ENCODE measurements at regions not wholly inside any gene's neighbourhood (a gene's known extent, or its start where the extent isn't known, plus 50 kb on each side); places are given as distances from the start of the nearest gene placed in this dataset.

GRCh38 chr13:95444006-95444730, 108.4 kb upstream of the CLDN10 start:
- no peak for DNase-seq (ENCODE audit: low spot score, unreplicated experiment)
- Mint-ChIP-seq H3K27ac (no peak overlapping the region), H3K36me3 (ENCODE audit: insufficient read depth) (no peaks in the 10 kb centered on the region), H3K4me3 (ENCODE audit: low read depth) (no peak overlapping the region), H3K27me3 (no peaks in the 10 kb centered on the region), H3K4me1 (ENCODE audit: low read depth) (no peaks in the 10 kb centered on the region), H3K9me3 (ENCODE audit: low read depth) (no peaks in the 10 kb centered on the region)
- no peak for TF ChIP-seq CTCF (IDR thresholded peaks at IDR 0.05; ENCODE audit: unreplicated experiment)

GRCh38 chr13:95445131-95445530, 107.4 kb upstream of the CLDN10 start:
- TF ChIP-seq CTCF (IDR thresholded peaks at IDR 0.05; ENCODE audit: unreplicated experiment), result no peak
- DNase-seq (ENCODE audit: low spot score, unreplicated experiment), result no peak
- no peaks in the 10 kb centered on the region for H3K27me3 Mint-ChIP-seq
- no peaks in the 10 kb centered on the region for H3K9me3 Mint-ChIP-seq (ENCODE audit: low read depth)
- no peak overlapping the region for H3K27ac Mint-ChIP-seq
- H3K4me1 Mint-ChIP-seq (ENCODE audit: low read depth), result no peaks in the 10 kb centered on the region
- H3K36me3 Mint-ChIP-seq (ENCODE audit: insufficient read depth), result no peaks in the 10 kb centered on the region
- H3K4me3 Mint-ChIP-seq (ENCODE audit: low read depth), result no peak overlapping the region

GRCh38 chr13:95447814-95448213, 104.7 kb upstream of the CLDN10 start:
- TF ChIP-seq CTCF (IDR thresholded peaks at IDR 0.05; ENCODE audit: unreplicated experiment), result no peak
- Mint-ChIP-seq H3K27ac (no peak overlapping the region), H3K4me3 (ENCODE audit: low read depth) (no peak overlapping the region), H3K27me3 (no peaks in the 10 kb centered on the region), H3K9me3 (ENCODE audit: low read depth) (no peaks in the 10 kb centered on the region), H3K36me3 (ENCODE audit: insufficient read depth) (no peaks in the 10 kb centered on the region), H3K4me1 (ENCODE audit: low read depth) (no peaks in the 10 kb centered on the region)
- no peak for DNase-seq (ENCODE audit: low spot score, unreplicated experiment)

GRCh38 chr13:95451656-95452055, 100.9 kb upstream of the CLDN10 start:
- Mint-ChIP-seq H3K4me1 (ENCODE audit: low read depth) (no peaks in the 10 kb centered on the region), H3K27me3 (peaks cover 3% of the 10 kb centered on the region), H3K4me3 (ENCODE audit: low read depth) (no peak overlapping the region), H3K27ac (no peak overlapping the region), H3K9me3 (ENCODE audit: low read depth) (no peaks in the 10 kb centered on the region), H3K36me3 (ENCODE audit: insufficient read depth) (no peaks in the 10 kb centered on the region)
- TF ChIP-seq CTCF (IDR thresholded peaks at IDR 0.05; ENCODE audit: unreplicated experiment), result no peak
- DNase-seq (ENCODE audit: low spot score, unreplicated experiment), result no peak

GRCh38 chr13:95452375-95452774, 100.1 kb upstream of the CLDN10 start:
- no peaks in the 10 kb centered on the region for H3K4me1 Mint-ChIP-seq (ENCODE audit: low read depth)
- H3K27me3 Mint-ChIP-seq, result peaks cover 3% of the 10 kb centered on the region
- H3K36me3 Mint-ChIP-seq (ENCODE audit: insufficient read depth), result no peaks in the 10 kb centered on the region
- no peak for TF ChIP-seq CTCF (IDR thresholded peaks at IDR 0.05; ENCODE audit: unreplicated experiment)
- no peak overlapping the region for H3K4me3 Mint-ChIP-seq (ENCODE audit: low read depth)
- no peak for DNase-seq (ENCODE audit: low spot score, unreplicated experiment)
- no peaks in the 10 kb centered on the region for H3K9me3 Mint-ChIP-seq (ENCODE audit: low read depth)
- H3K27ac Mint-ChIP-seq, result no peak overlapping the region
